CD4-positive, alpha-beta T cell treated with Interleukin-21 for 1 hour (primary cell): ENCODE measurements at regions not wholly inside any gene's neighbourhood (a gene's known extent, or its start where the extent isn't known, plus 50 kb on each side); places are given as distances from the start of the nearest gene placed in this dataset.
"Not testable (repeated sequence)": the region's sequence is repeated elsewhere in the genome, so short reads cannot be mapped to it uniquely, and the experiment has no call there.

ENCODE experiments used
- DNase-seq: peaks from one replicate; pipeline ENCODE4 v3.0.0-alpha.2; 2020

DNA sequence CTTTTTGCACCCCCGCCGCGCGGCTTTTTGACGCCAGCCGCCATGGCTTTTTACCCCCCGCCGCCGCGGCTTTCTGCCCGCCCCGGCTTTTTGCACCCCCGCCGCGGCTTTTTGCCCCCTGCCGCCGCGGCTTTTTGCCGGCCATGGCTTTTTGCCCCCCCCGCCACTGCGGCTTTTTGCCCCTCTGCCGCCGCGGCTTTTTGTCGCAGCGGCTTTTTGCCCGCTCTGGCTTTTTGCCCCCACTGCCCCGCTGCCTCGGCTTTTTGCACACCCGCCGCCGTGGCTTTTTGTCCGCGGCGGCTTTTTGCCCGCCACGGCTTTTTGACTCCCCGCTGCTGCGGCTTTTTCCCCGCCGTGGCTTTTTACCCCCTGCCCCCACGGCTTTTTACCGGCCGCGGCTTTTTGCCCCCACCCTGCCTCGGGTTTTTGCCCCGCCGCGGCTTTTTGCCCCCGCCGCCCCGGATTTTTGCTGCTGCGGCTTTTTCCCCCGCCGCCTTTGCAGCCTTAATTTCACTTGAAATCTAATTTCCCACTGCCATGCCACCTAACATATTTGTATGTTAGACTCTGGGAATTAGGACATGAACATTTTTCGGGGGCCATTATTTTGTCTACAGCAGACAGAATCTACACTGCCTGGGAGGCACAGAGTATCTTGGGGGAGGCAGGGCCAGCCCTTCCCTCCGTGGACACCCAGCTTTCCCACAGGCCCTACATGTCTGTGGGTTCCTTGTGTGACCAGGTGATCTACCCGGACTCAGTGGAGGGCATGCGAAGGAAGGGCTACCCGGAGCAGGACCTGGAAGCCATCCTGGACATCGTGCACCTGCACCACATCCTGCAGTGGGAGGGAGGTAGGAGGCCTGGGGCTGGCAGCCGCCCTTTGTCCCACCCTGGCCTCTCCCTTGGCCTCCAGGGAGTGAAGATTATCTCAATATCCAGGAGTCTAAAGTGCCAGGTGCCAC is 3031.0 kb upstream of the TEKT4 start:
- DNase-seq, result no peak

- DNase-seq, result not testable (repeated sequence)
These were observed 3029.0 kb upstream of the TEKT4 start for GRCh38 chr2:91842264-91842663.

DNA sequence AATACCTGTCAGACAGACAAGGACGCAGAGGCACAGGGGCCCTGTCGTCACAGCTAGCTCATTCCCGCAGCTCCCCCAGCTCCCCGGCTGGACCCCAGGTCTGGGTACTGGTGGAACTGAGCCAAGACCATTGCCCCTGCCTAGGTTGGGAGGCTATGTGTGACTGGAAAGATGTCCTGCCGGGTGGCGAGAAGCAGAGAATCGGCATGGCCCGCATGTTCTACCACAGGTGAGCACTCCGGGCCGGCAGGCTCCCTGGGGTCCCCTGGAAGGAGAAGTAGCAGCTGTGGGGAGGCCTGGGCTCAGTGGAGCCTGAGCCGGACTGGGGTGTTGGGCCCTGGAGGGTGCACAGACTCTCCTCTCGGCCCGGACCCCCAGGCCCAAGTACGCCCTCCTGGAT is 3028.3 kb upstream of the TEKT4 start:
- DNase-seq, result not testable (repeated sequence)

DNA sequence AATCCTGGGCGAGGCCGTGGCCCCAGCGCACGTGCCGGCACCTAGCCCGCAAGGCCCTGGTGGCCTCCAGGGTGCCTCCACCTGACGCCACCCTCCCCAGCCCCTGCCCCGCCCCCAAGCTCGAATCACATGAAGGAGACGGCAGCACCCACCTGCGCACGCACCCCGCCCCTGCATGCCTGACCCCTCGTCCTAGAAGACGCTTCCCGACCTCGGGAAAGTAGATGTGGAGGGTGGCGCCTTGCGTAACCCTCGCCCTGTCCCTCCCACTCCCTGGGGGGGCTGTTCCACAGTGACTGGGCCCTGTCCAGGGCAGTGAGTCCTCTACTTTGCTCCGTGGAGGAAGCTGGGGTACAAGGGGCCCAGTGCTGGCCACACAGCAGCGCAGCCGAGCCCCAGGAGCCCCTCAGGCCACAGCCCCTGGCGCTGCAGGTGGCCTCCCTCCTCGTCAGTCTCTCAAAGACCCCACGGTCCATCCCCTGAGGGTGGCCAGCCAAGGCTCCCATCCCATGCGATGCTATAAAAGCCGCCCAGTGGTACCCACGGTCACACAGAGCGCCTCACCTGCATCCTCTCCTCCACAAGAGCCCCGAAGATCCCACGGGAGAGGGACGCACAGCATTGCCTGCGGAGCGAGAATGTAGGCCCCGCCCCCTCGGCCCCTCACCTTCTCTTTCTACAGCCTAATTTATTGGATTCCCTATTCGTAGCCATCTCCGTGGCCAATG is 3027.3 kb upstream of the TEKT4 start:
- DNase-seq, result not testable (repeated sequence)

DNA sequence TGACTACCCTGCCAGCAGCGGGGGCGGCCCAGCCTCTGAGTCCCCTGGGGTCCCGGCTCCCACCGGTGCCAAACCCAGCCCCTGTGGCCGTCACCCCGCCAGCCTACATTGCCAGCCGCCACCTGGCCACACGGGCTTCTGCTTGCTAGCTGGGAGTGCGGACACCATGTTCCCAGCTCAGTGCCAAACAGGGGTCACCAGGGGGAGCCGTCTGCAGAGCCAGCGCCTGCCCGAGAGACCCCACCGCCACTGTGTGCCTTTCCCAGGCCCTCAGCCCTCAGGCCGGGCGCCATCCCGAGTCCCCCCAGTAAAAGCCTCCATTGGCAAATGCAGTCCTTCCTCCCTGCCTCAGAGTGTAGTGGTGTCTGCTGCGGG is 3026.8 kb upstream of the TEKT4 start:
- not testable (repeated sequence) for DNase-seq

- not testable (repeated sequence) for DNase-seq
These were observed 3024.8 kb upstream of the TEKT4 start for GRCh38 chr2:91846388-91846787.

DNA sequence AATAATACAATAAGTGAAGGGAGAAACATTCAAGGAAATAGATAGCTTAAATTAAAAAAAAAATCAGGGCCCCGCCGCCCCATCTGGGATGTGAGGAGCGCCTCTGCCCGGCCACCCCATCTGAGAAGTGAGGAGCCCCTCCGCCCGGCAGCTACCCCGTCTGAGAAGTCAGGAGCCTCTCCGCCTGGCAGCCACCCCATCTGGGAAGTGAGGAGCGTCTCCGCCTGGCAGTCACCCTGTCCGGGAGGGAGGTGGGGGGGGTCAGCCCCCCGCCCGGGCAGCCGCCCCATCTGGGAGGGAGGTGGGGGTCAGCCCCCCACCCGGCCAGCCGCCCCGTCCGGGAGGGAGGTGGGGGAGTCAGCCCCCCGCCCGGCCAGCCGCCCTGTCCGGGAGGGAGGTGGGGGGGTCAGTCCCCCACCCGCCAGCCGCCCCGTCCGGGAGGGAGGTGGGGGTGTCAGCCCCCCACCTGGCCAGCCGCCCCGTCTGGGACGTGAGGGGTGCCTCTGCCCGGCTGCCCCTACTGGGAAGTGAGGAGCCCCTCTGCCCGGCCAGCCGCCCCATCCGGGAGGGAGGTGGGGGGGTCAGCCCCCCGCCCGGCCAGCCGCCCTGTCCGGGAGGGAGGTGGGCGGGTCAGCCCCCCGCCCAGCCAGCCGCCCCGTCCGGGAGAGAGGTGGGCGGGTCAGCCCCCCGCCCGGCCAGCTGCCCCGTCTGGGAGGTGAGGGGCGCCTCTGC is 3019.4 kb upstream of the TEKT4 start:
- DNase-seq, result not testable (repeated sequence)

- DNase-seq, result not testable (repeated sequence)
These were observed 3014.3 kb upstream of the TEKT4 start for GRCh38 chr2:91856971-91857370.

DNA sequence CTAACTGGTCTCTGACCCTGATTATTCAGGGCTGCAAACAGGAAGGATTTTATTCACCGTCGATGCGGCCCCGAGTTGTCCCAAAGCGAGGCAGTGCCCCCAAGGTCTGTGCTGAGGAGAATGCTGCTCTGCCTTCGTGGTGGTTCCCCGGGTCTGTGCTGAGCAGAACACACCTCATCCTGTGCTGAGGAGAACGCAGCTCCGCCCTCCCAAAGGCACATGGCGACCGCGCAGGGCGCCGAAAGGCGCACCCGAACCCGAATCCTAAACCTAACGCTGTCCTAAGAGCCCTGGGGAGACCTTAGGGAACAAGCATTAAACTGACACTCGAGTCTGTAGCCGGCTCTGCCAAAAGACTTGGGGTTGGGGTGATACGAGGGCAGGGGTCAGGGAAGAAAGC is 3013.5 kb upstream of the TEKT4 start:
- not testable (repeated sequence) for DNase-seq

DNA sequence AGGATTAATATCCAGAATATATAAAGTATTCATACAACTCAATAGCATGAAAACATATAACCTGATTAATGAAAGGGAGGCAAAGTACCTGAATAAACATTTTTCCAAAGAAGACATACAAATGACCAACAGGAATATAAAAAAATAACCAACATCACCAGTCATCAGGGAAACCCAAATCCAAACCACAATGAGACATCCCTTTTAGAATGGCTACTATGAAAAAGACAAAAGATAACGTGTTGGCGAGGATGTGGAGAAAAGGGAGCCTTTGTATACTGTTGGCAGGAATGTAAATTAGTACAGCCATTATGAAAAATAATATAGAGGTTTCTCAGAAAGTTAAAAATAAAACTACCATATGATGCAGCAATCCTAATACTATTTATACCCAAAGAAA is 2999.5 kb upstream of the TEKT4 start:
- DNase-seq, result not testable (repeated sequence)

- not testable (repeated sequence) for DNase-seq
These were observed 2997.8 kb upstream of the TEKT4 start for GRCh38 chr2:91873416-91873815.

DNA sequence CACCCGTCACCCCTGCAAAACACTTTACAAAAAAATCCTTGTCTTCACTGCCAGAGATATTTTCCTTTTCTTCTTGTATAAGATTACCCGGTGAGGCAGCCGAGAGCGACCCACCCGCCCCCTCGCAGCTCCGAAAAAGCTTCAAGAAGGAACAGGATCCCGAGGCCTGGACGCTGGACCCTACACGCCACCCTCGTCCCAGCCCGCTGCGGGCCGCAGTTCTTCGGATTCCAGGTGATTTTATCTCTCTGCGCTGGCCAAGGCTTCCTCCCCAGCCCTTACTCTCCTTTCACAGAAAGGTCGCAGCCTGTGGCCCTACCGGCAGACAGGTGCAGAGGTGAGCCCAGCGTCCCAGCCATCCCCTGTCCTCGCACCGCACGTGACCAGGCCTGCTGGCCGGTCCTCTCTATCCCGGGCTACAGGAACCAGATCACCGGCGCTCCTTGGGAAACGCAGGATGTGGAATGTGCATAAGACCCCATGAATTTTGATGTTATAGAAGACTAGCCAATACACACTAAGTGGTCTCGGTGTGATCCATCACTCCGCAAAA is 2993.5 kb upstream of the TEKT4 start:
- DNase-seq, result not testable (repeated sequence)

GRCh38 chr2:91895091-91895490 is 2976.1 kb upstream of the TEKT4 start:
- DNase-seq, result not testable (repeated sequence)

DNA sequence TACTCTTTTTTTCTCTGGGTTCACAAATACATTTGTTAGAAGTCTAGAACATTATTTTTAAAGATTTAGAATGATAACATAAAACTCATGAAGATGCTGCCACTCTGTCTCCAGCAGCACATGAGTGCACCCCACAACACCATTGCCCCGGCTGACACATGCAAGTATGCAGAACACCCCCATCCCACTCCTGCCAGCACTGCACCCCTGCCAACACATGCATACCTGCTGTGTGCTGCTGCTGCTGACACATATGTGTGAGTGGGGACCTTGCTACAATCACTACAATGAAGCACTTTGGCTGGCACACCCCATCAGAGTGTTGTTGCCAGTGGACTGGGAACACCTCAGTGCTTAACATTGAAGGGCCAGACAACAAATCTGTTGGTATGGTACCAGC is 2953.6 kb upstream of the TEKT4 start:
- DNase-seq, result not testable (repeated sequence)
